PC-3 (cell line): ENCODE measurements at regions not wholly inside any gene's neighbourhood (a gene's known extent, or its start where the extent isn't known, plus 50 kb on each side); places are given as distances from the start of the nearest gene placed in this dataset.

ENCODE experiments used
- CTCF ChIP-seq: fragments of 300-600 bp; sonication (generic); conservative IDR thresholded peaks from 2 replicates; pipeline ENCODE4 v1.5.1; 2017; ENCODE audit warnings: antibody characterized with exemption, low read depth, mild to moderate bottlenecking, low read length
- EZH2 ChIP-seq: fragments of 300-600 bp; sonication (generic); IDR thresholded peaks from one replicate; pipeline ENCODE4 v1.6.1; 2017; ENCODE audit warnings: antibody characterized with exemption, mild to moderate bottlenecking, low read length; ENCODE audit not compliant: unreplicated experiment
- EZH2phosphoT487 ChIP-seq: fragments of 300-600 bp; sonication (generic); IDR thresholded peaks from 2 replicates; pipeline ENCODE4 v1.6.1; 2018; ENCODE audit warnings: mild to moderate bottlenecking, antibody characterized with exemption, low read length, borderline replicate concordance

GRCh38 chr2:133993160-133993559 is 260.7 kb upstream of the MGAT5 start:
- TF ChIP-seq CTCF (no peak), EZH2phosphoT487 (no peak), EZH2 (no peak)
